Caco-2 (cell line): ENCODE measurements at regions not wholly inside any gene's neighbourhood (a gene's known extent, or its start where the extent isn't known, plus 50 kb on each side); places are given as distances from the start of the nearest gene placed in this dataset.

Source experiments
- BruUV-seq: library from RNA; stranded (reverse); fragments of 400-500 nt; replicated peaks from 2 replicates; lab custom pipeline; 2021; lab: Mats Ljungman, UMichigan
- CTCF ChIA-PET: fragments of 300-600 bp; sonication (Branson Sonifier 250); formaldehyde crosslinking; loops from one replicate; lab custom pipeline; 2022; ENCODE audit warnings: antibody characterized with exemption; lab: Charles Lee
- POLR2A ChIA-PET: fragments of 300-600 bp; sonication (Branson Sonifier 250); formaldehyde crosslinking; loops from one replicate; lab custom pipeline; 2022; ENCODE audit warnings: antibody characterized with exemption; lab: Charles Lee
- DNase-seq, 2 experiments: peaks; one replicate each; pipeline versions ENCODE4 v3.0.0 to v3.0.0-alpha.2; 2020 to 2022
- H3K27me3 ChIP-seq: replicated peaks from 2 replicates; pipeline ENCODE4 v1.6.0; 2011; ENCODE audit warnings: low read length; ENCODE audit not compliant: control insufficient read depth, insufficient read depth
- H3K36me3 ChIP-seq: 2 replicates; pipeline ENCODE4 v1.5.1; 2011; ENCODE audit warnings: low read length; ENCODE audit not compliant: control insufficient read depth, insufficient read depth
- H3K4me1 ChIP-seq: fragments of 250-450 bp; sonication (Bioruptor Pico); 2 replicates; pipeline ENCODE4 v1.5.1; 2020; ENCODE audit warnings: mild to moderate bottlenecking
- H3K4me3 ChIP-seq: 2 replicates; pipeline ENCODE4 v1.5.1; 2011; ENCODE audit warnings: low read depth, mild to moderate bottlenecking, control low read depth, low read length
- H3K9me3 ChIP-seq: fragments of 250-450 bp; sonication (Bioruptor Pico); 2 replicates; pipeline ENCODE4 v1.5.1; 2020; ENCODE audit warnings: mild to moderate bottlenecking, moderate library complexity
- H3K27ac Mint-ChIP-seq: one replicate; pipeline ENCODE4 v1.8.0; 2022; ENCODE audit warnings: mixed read lengths; ENCODE audit not compliant: unreplicated experiment
- H3K27me3 Mint-ChIP-seq: one replicate; pipeline ENCODE4 v1.8.0; 2022; ENCODE audit warnings: mixed read lengths; ENCODE audit not compliant: insufficient read depth, unreplicated experiment
- H3K36me3 Mint-ChIP-seq: one replicate; pipeline ENCODE4 v1.8.0; 2022; ENCODE audit warnings: mild to moderate bottlenecking, mixed read lengths; ENCODE audit not compliant: insufficient read depth, unreplicated experiment
- H3K4me1 Mint-ChIP-seq: one replicate; pipeline ENCODE4 v1.8.0; 2022; ENCODE audit warnings: low read depth, mixed read lengths; ENCODE audit not compliant: unreplicated experiment
- H3K4me3 Mint-ChIP-seq: one replicate; pipeline ENCODE4 v1.8.0; 2022; ENCODE audit warnings: mild to moderate bottlenecking, moderate library complexity, mixed read lengths; ENCODE audit not compliant: unreplicated experiment
- H3K9me3 Mint-ChIP-seq: one replicate; pipeline ENCODE4 v1.8.0; 2022; ENCODE audit warnings: mixed read lengths; ENCODE audit not compliant: unreplicated experiment
- CTCF ChIP-seq, 2 experiments: fragments of 200-600 bp in 1 of 2; IDR thresholded peaks; 1 replicate in 1 of 2; 2 replicates in 1 of 2; pipeline versions ENCODE4 v1.5.1 to v1.8.0; 2011 to 2022; ENCODE audit warnings: antibody characterized with exemption in 1 of 2, control low read depth in 1 of 2, inconsistent platforms in 1 of 2, low read depth in 1 of 2, low read length in 1 of 2, mild to moderate bottlenecking in 1 of 2, moderate library complexity in 1 of 2; ENCODE audit not compliant: insufficient read depth in 1 of 2, severe bottlenecking in 1 of 2, unreplicated experiment in 1 of 2
- intact Hi-C: fragments of 100-400 bp; cut with micrococcal nuclease; formaldehyde crosslinking; loops from one replicate; pipeline ENCODE4 v1.10.0; 2022; ENCODE audit not compliant: unreplicated experiment

GRCh38 chr7:25907731-25908130 is 244.3 kb upstream of the NFE2L3 start:
- intact Hi-C loops, result no loop called here
- ChIA-PET CTCF (no interaction called here), POLR2A (no interaction called here)
- Mint-ChIP-seq H3K4me3 (no peak overlapping the region), H3K9me3 (no peaks in the 10 kb centered on the region), H3K27me3 (peaks cover 3% of the 10 kb centered on the region), H3K36me3 (no peaks in the 10 kb centered on the region), H3K27ac (no peak overlapping the region), H3K4me1 (no peaks in the 10 kb centered on the region)
- no peaks in the 10 kb centered on the region for H3K4me1 ChIP-seq
- H3K27me3 ChIP-seq, result no peaks in the 10 kb centered on the region
- DNase-seq, result no peak
- H3K9me3 ChIP-seq, result no peaks in the 10 kb centered on the region
- BruUV-seq, result no TSS peak
- H3K36me3 ChIP-seq, result no peaks in the 10 kb centered on the region
- no peak for TF ChIP-seq CTCF (IDR thresholded peaks at IDR 0.05; ENCODE audit: insufficient read depth in 1 of 2, low read depth in 1 of 2, low read length in 1 of 2, severe bottlenecking in 1 of 2, unreplicated experiment in 1 of 2)
- no peak overlapping the region for H3K4me3 ChIP-seq

GRCh38 chr7:25908154-25908949 is 243.6 kb upstream of the NFE2L3 start:
- intact Hi-C loops, result no loop called here
- Mint-ChIP-seq H3K27me3 (peaks cover 3% of the 10 kb centered on the region), H3K9me3 (no peaks in the 10 kb centered on the region), H3K36me3 (no peaks in the 10 kb centered on the region), H3K4me3 (no peak overlapping the region), H3K4me1 (no peaks in the 10 kb centered on the region), H3K27ac (no peak overlapping the region)
- H3K4me3 ChIP-seq, result no peak overlapping the region
- no peaks in the 10 kb centered on the region for H3K9me3 ChIP-seq
- TF ChIP-seq CTCF (IDR thresholded peaks at IDR 0.05; ENCODE audit: insufficient read depth in 1 of 2, low read depth in 1 of 2, low read length in 1 of 2, severe bottlenecking in 1 of 2, unreplicated experiment in 1 of 2), result no peak
- no TSS peak for BruUV-seq
- ChIA-PET CTCF (no interaction called here), POLR2A (no interaction called here)
- no peaks in the 10 kb centered on the region for H3K27me3 ChIP-seq
- no peaks in the 10 kb centered on the region for H3K36me3 ChIP-seq
- no peak for DNase-seq
- H3K4me1 ChIP-seq, result no peaks in the 10 kb centered on the region

GRCh38 chr7:25911738-25912607 is 240.0 kb upstream of the NFE2L3 start:
- BruUV-seq, result no TSS peak
- CTCF ChIA-PET, result no interaction called here

More at GRCh38 chr7:25911738-25912607, 240.0 kb upstream of the NFE2L3 start:
- POLR2A ChIA-PET, result no interaction called here
- no peak for TF ChIP-seq CTCF (IDR thresholded peaks at IDR 0.05; ENCODE audit: insufficient read depth in 1 of 2, low read depth in 1 of 2, low read length in 1 of 2, severe bottlenecking in 1 of 2, unreplicated experiment in 1 of 2)
- H3K9me3 Mint-ChIP-seq, result no peaks in the 10 kb centered on the region
- no peaks in the 10 kb centered on the region for H3K4me1 Mint-ChIP-seq
- H3K4me3 Mint-ChIP-seq, result no peak overlapping the region
- H3K27me3 ChIP-seq, result no peaks in the 10 kb centered on the region; the same call in 1 of the 2 replicates
- no peaks in the 10 kb centered on the region for H3K36me3 ChIP-seq
- H3K4me3 ChIP-seq, result no peak overlapping the region
- H3K4me1 ChIP-seq, result no peaks in the 10 kb centered on the region
- H3K27ac Mint-ChIP-seq, result no peak overlapping the region
- no peaks in the 10 kb centered on the region for H3K36me3 Mint-ChIP-seq
- H3K27me3 Mint-ChIP-seq, result peaks cover 3% of the 10 kb centered on the region
- no peak for DNase-seq
- intact Hi-C loops, result no loop called here
- no peaks in the 10 kb centered on the region for H3K9me3 ChIP-seq
